G401.6 (cell line): ENCODE measurements at regions not wholly inside any gene's neighbourhood (a gene's known extent, or its start where the extent isn't known, plus 50 kb on each side); places are given as distances from the start of the nearest gene placed in this dataset.
"Not testable (repeated sequence)": the region's sequence is repeated elsewhere in the genome, so short reads cannot be mapped to it uniquely, and the experiment has no call there.

Source experiments
- FAIRE-seq: peaks from 2 replicates; lab custom pipeline; 2012; peaks lifted over from hg19 to GRCh38; lab: Jason Lieb, UNC

GRCh38 chr12:105481392-105482300 is 151.2 kb downstream of the C12orf75 start:
- no peak for FAIRE-seq

- FAIRE-seq, result peak; percentile 99
Measured at GRCh38 chr12:105482951-105483350, 152.5 kb downstream of the C12orf75 start.

DNA sequence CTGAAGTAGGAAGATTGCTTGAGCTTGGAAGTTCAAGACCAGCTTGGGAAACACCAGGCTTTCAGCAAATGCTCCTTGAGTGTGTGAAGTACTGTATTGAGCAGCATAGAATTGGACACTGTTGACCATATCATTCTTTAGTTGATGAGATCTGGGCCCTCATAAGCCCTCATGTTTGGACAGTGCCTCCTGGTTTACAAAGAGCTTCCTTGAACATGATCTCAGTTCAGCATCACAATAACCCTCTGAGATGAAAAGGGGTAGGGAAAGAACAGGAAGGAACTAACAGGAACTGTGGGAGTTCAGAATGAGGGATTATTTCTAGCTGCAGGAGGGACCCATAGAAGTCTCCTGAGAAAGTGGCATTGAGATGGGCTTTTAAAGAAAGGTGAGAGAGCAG is 153.2 kb downstream of the C12orf75 start:
- FAIRE-seq, result peak; percentile 92

- peak; percentile 100 for FAIRE-seq
Measured at GRCh38 chr12:105485321-105485910, 154.9 kb downstream of the C12orf75 start.

DNA sequence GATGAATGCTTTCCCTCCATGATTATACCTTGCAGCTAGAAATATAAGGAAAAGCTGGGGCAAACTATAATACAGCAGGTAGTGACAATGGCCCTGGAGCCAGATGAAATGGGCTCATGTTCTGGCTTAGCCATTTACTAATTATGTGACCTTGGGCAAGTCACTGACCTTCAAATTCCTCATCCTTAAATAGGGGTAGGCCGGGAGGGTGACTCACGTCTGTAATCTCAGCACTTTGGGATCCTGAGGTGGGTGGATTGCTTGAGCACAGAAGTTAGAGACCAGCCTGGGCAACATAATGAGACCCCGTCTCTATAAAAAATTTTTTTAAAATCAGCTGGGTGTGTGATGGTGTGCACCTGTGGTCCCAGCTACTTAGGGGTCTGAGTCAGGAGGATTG is 155.4 kb downstream of the C12orf75 start:
- no peak for FAIRE-seq

GRCh38 chr12:105487963-105488362 is 157.5 kb downstream of the C12orf75 start:
- FAIRE-seq, result peak; percentile 98

- peak; percentile 99 for FAIRE-seq
Measured at GRCh38 chr12:105492591-105493545, 162.4 kb downstream of the C12orf75 start.

DNA sequence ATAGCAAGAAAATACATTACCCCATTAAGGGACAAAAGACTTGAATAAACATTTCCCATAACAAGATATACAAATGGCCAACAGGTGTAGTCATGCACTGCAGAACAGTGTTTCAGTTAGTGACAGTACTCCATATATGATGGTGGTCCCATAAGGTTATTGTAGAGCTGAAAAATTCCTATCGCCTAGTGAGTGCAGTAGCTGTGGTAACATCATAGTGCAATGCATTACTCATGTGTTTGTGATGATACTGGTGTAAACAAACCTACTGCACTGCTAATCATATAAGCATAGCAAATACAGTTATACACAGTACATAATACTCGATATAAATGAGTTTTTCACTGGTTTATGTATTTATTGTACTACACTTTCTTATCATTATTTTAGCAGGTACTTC is 168.7 kb downstream of the C12orf75 start:
- no peak for FAIRE-seq

- FAIRE-seq, result not testable (repeated sequence)
Measured at GRCh38 chr12:105500676-105501075, 170.2 kb downstream of the C12orf75 start.

GRCh38 chr12:105502426-105502930 is 172.0 kb downstream of the C12orf75 start:
- FAIRE-seq, result no peak

- no peak for FAIRE-seq
Measured at GRCh38 chr12:105503619-105504018, 173.1 kb downstream of the C12orf75 start.

DNA sequence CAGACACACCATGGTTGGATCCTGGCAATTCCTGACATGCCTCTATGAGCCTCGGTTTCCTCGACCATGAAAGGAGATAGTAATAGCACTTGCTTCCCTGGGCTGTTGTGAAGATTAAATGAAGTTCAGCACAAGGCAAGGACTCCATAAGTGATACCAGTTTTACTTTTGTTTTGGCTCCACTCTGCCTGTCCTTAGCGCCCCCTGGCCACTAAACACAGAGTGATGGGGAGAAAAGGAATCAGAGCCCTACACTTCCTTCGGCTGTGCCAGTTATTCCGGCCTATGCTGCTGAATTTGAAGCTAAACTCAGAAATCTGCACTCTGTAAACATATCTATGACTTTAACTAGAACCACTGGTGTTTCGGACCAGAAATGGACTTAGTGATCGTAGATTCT is 173.8 kb downstream of the C12orf75 start:
- FAIRE-seq, result no peak

- no peak for FAIRE-seq
Measured at GRCh38 chr12:105506678-105507310, 176.3 kb downstream of the C12orf75 start.

DNA sequence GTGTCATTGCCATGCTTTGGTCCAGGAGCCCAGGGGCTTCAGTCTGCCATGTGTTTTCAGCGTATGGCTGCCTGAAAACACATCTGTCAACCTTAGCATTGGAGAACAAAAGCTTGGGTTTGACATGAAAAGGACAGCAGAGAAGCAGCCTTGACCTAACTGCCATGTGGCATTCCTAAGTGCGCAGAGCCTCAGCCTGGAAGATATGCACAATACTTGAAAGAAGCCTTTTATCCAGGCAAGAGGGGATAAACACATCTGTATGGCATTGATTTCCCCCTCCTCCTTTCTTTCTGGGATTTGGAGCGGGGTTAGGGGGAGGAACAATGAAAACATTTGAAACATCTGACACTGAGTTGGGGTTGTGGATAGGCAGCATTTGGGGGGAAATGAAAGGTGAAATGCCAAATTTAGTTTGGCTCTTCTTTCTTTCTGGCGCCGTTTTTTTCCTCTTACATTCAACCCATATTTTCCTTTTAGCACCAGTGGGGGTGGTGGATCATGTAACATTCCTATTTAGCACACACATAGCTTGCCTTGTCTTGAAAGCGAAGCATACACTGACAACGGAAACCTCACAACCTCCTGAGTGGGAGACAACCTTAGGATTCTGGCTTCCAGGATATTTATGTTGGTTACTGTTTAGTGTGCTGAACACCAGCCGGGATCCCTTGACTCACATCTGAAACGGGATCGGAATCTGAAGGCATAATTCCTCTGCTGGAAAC is 177.0 kb downstream of the C12orf75 start:
- peak; percentile 95 for FAIRE-seq

DNA sequence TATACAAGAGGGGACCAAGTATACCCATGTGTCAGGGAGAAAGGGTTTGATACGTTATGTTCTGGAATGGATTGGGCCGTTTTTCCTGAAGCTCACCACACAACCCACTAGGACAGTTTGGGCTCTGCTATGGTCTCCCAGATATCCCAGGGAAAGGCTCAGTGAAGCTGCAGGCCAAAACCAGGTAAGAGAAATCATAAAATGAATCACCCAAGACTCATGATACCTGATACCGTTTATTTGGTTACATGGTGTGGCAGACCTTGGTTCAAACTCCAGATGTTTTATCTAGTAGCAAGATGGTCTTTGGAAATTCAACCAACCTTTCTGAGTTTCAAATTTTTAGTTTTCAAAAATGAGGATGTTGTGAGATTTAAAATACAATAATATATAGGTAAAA is 177.6 kb downstream of the C12orf75 start:
- no peak for FAIRE-seq

DNA sequence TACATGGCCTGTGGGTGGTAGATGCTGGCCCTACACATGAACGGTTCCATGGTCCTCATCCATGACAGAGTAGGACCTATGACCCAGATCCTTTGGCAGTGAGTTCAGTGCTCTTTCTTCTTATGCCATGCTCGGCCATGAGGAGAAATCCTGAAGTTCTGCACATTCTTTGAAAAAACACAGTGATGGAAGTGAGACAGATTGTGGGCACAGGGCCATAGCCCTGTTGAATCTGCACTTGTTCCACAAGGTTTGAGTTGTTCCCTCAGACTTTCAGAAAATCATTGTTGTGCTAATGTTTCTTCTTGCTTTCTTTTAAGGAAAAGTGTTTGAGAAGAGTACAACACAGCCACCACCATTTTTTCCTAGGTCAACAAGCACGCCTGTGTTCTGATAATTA is 180.0 kb downstream of the C12orf75 start:
- FAIRE-seq, result no peak

DNA sequence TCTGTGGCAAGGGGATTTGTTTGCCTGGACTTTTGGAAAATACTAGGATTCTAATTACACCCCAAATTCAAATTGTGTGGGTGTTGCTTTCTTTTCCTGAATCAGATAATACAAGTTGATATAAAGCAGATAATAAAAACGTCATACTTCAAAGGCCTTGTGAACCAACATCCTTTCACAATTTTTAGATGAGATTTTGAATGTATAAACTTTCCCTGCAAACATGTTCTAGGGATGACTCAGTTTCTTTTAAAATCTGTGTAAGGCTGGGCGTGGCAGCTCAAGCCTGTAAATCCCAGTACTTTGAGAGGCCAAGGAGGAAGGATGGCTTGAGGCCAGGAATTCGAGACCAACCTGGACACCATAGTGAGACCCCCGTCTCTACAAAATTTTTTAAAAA is 182.4 kb downstream of the C12orf75 start:
- peak; percentile 19 for FAIRE-seq

DNA sequence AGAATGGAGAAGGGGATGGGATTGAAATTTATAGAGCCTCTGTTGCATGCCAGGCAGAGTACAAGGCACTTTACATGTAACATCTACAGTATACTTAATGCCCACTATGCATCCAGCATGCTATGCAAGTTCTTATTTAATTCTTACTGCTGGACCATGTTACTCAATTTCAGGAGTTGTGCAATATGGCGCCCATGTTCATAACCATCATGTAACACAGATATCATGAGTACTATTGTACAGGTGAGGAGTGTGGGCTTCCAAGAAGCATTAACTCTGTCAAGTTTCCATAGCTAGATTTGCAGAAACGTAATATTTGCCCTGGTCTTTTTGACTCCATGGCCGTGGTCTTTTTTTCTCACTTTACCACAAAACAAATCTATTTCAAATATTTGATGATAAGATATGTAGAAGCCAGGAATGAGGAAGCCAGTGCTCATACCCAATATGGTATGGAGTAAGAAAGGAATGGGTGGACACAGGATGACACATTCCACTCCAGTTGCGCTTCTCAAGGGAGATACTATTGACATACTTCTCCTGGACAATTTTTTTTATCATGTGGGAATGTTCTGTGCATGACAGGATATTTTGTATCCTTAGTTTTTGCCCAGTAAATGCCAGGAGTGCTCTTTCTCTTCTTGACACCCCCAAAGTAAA is 191.8 kb downstream of the C12orf75 start:
- FAIRE-seq, result no peak

GRCh38 chr12:105523164-105524057 is 192.9 kb downstream of the C12orf75 start:
- FAIRE-seq, result no peak

GRCh38 chr12:105524961-105525360 is 194.5 kb downstream of the C12orf75 start:
- FAIRE-seq, result peak; percentile 27
